ENCODE measurements at regions not wholly inside any gene's neighbourhood (a gene's known extent, or its start where the extent isn't known, plus 50 kb on each side); places are given as distances from the start of the nearest gene placed in this dataset.

DNA sequence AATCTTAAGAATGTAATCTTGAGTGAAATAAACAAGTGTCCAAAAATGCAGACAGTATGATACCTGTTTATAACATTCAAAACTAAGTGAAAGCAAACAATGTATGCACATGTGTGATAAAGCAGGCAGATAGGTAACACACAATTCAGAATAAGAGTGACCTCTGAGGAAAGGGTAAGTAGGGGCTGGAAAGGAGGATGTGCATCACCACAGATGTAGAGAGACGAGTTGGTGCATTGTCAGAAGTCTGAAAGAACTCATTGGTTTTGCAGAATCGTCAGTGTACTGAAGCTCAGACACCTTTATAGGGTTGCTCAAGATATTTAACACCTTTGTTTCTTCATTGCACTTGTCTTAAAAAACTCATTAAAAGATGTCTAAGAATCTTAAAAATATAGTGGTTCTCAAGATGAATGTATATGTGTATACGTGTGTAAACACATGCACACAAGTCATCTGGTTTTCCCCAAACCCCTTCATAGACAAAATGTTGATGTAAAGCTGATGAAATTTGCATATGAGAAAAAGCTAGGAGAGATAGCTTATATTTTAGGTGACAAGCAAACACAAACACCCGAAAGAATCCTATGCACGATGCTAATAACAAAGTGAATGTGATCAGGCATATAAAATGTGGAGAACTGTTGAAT, 197.6 kb upstream of the MEF2C start:
- Histone ChIP-seq H3K56ac (replicated peaks; ENCODE audit: insufficient read length, low read depth, low read length) (no peak overlapping the region), H4K8ac (ENCODE audit: extremely low read depth, insufficient read depth, low read length) (no peak overlapping the region), H2BK15ac (ENCODE audit: low read length) (no peak overlapping the region), H3K14ac (ENCODE audit: insufficient read length) (no peak overlapping the region), H4K5ac (ENCODE audit: insufficient read length, low read depth, low read length) (no peak overlapping the region), H2BK5ac (ENCODE audit: low read depth, low read length) (no peak overlapping the region), H2AFZ (ENCODE audit: low read length) (no peak overlapping the region), H3K23ac (ENCODE audit: insufficient read length) (no peak overlapping the region), H3K23me2 (ENCODE audit: low read depth, low read length) (no peaks in the 10 kb centered on the region), H3K79me2 (ENCODE audit: control insufficient read depth in 1 of 2, insufficient read depth in 2 of 2, low read length in 2 of 2) (no peaks in the 10 kb centered on the region), H3K27me3 (replicated peaks in 1 of 4; ENCODE audit: control insufficient read depth in 3 of 4, extremely low read depth in 1 of 4, insufficient read depth in 3 of 4, low read length in 3 of 4) (no peaks in the 10 kb centered on the region), H4K91ac (replicated peaks; ENCODE audit: insufficient read length, low read length) (no peak overlapping the region), H3K4me2 (ENCODE audit: insufficient read depth in 1 of 2, low read depth in 2 of 2, low read length in 2 of 2) (no peak overlapping the region), H3K9me3 (ENCODE audit: insufficient read depth in 2 of 2, low read depth in 1 of 2, low read length in 1 of 2) (no peaks in the 10 kb centered on the region), H3K4ac (replicated peaks; ENCODE audit: insufficient read length, low read depth, low read length) (no peak overlapping the region), H2BK20ac (ENCODE audit: low read length) (no peak overlapping the region), H2BK12ac (ENCODE audit: low read depth, low read length) (no peak overlapping the region), H3K79me1 (ENCODE audit: low read depth, low read length) (no peaks in the 10 kb centered on the region), H3K27ac (ENCODE audit: low read depth, low read length) (no peak overlapping the region), H3K9ac (replicated peaks in 1 of 4; ENCODE audit: extremely low read depth in 1 of 4, low read depth in 3 of 4, low read length in 3 of 4) (no peak overlapping the region), H4K20me1 (replicated peaks in 1 of 2; ENCODE audit: control insufficient read depth in 1 of 2, insufficient read depth in 2 of 2, low read length in 2 of 2) (no peaks in the 10 kb centered on the region), H3K36me3 (ENCODE audit: control insufficient read depth in 2 of 4, insufficient read depth in 4 of 4, low read length in 3 of 4) (no peaks in the 10 kb centered on the region), H2AK5ac (ENCODE audit: low read depth, low read length) (no peak overlapping the region), H3K4me3 (ENCODE audit: extremely low read depth in 1 of 4, insufficient read depth in 2 of 4, low read depth in 3 of 4, low read length in 4 of 4) (no peak overlapping the region), H2BK120ac (replicated peaks; ENCODE audit: low read depth, low read length) (no peak overlapping the region), H3K18ac (ENCODE audit: extremely low read depth, low read length) (no peak overlapping the region), H3K4me1 (replicated peaks in 1 of 4; ENCODE audit: control insufficient read depth in 3 of 4, insufficient read depth in 4 of 4, low read length in 3 of 4) (no peaks in the 10 kb centered on the region)
- WGBS, 2 experiments (ENCODE audit: extremely low coverage in 1 of 2, insufficient coverage in 1 of 2, insufficient read length in 1 of 2, insufficient replicate concordance in 2 of 2, low coverage in 1 of 2, low lambda C conversion rate in 2 of 2, missing lambda C conversion rate in 1 of 2): 93% methylated on average over 5 of the region's 5 CpGs; no CpG with 5 or more reads in 1 of the 2 experiments
- TF ChIP-seq TAF7 (optimal IDR thresholded peaks at IDR 0.05; ENCODE audit: borderline replicate concordance, low read depth, low read length) (no peak), PHF8 (conservative IDR thresholded peaks at IDR 0.05; ENCODE audit: low read depth, low read length) (no peak)
- ChIA-PET POLR2A (ENCODE audit: partially characterized antibody) (no interaction called here), CTCF (ENCODE audit: partially characterized antibody) (no interaction called here)
- no peak for FAIRE-seq
- DNase-seq (ENCODE audit: low read depth in 1 of 2, low spot score in 2 of 2): no peak
